Gastroesophageal sphincter (tissue), 4 donors: ENCODE measurements at regions not wholly inside any gene's neighbourhood (a gene's known extent, or its start where the extent isn't known, plus 50 kb on each side); places are given as distances from the start of the nearest gene placed in this dataset.

ENCODE experiments used
- small RNA-seq, 4 donors: library from RNA; depleted of rRNA; stranded (forward); fragments of <200 nt; gene quantifications; one replicate each; pipeline ENCODE3, GENCODE V24; 2016

Small RNA genes in the stretch of these regions (small RNA-seq; reads per million reads assigned to genes)
- gene RF00568 (0 reads per million in 4 donors), gene RNU6-1018P (0 reads per million in 4 donors)
